ENCODE measurements at regions not wholly inside any gene's neighbourhood (a gene's known extent, or its start where the extent isn't known, plus 50 kb on each side); places are given as distances from the start of the nearest gene placed in this dataset.

- no peaks in the 10 kb centered on the region for H3K36me3 ChIP-seq (ENCODE audit: insufficient read depth, low read length)
- H3K27me3 ChIP-seq (ENCODE audit: control insufficient read depth, insufficient read depth, low read length) = no peaks in the 10 kb centered on the region
- peaks cover 8% of the 10 kb centered on the region for H3K4me1 ChIP-seq (ENCODE audit: control insufficient read depth, insufficient read depth, low read length)
- H3K4me3 ChIP-seq (ENCODE audit: low read length) = no peak overlapping the region
- H3K4me2 ChIP-seq (ENCODE audit: low read length) = no peak overlapping the region
- no peaks in the 10 kb centered on the region for H3K9me3 ChIP-seq (replicated peaks; ENCODE audit: low read length)
- no peak overlapping the region for H3K9ac ChIP-seq (ENCODE audit: low read depth, low read length)
Observed at GRCh38 chr1:56115701-56116100, 463.7 kb downstream of the PLPP3 start.

- H3K4me1 ChIP-seq (ENCODE audit: control insufficient read depth, insufficient read depth, low read length) = no peaks in the 10 kb centered on the region
Observed at GRCh38 chr1:56113679-56114078, 465.7 kb downstream of the PLPP3 start.

GRCh38 chr1:56107275-56107638 is 472.1 kb downstream of the PLPP3 start:
- Histone ChIP-seq H3K9ac (ENCODE audit: low read depth, low read length) (no peak overlapping the region), H3K4me2 (ENCODE audit: low read length) (no peak overlapping the region), H3K36me3 (ENCODE audit: insufficient read depth, low read length) (no peaks in the 10 kb centered on the region), H3K4me3 (ENCODE audit: low read length) (no peak overlapping the region), H3K27me3 (ENCODE audit: control insufficient read depth, insufficient read depth, low read length) (no peaks in the 10 kb centered on the region), H3K4me1 (ENCODE audit: control insufficient read depth, insufficient read depth, low read length) (no peaks in the 10 kb centered on the region), H3K9me3 (replicated peaks; ENCODE audit: low read length) (no peaks in the 10 kb centered on the region)

More at GRCh38 chr1:56113679-56114078, 465.7 kb downstream of the PLPP3 start:
- no peaks in the 10 kb centered on the region for H3K27me3 ChIP-seq (ENCODE audit: control insufficient read depth, insufficient read depth, low read length)
- H3K9me3 ChIP-seq (replicated peaks; ENCODE audit: low read length) = no peaks in the 10 kb centered on the region
- no peaks in the 10 kb centered on the region for H3K36me3 ChIP-seq (ENCODE audit: insufficient read depth, low read length)
- no peak overlapping the region for H3K4me2 ChIP-seq (ENCODE audit: low read length)
- H3K9ac ChIP-seq (ENCODE audit: low read depth, low read length) = no peak overlapping the region
- no peak overlapping the region for H3K4me3 ChIP-seq (ENCODE audit: low read length)

GRCh38 chr1:56106531-56107274 is 472.7 kb downstream of the PLPP3 start:
- Histone ChIP-seq H3K27me3 (ENCODE audit: control insufficient read depth, insufficient read depth, low read length) (no peaks in the 10 kb centered on the region), H3K9ac (ENCODE audit: low read depth, low read length) (no peak overlapping the region), H3K9me3 (replicated peaks; ENCODE audit: low read length) (no peaks in the 10 kb centered on the region), H3K4me1 (ENCODE audit: control insufficient read depth, insufficient read depth, low read length) (no peaks in the 10 kb centered on the region), H3K4me2 (ENCODE audit: low read length) (no peak overlapping the region), H3K36me3 (ENCODE audit: insufficient read depth, low read length) (no peaks in the 10 kb centered on the region), H3K4me3 (ENCODE audit: low read length) (no peak overlapping the region)

- Histone ChIP-seq H3K9me3 (replicated peaks; ENCODE audit: low read length) (no peaks in the 10 kb centered on the region), H3K36me3 (ENCODE audit: insufficient read depth, low read length) (no peaks in the 10 kb centered on the region), H3K4me3 (ENCODE audit: low read length) (no peak overlapping the region), H3K4me2 (ENCODE audit: low read length) (no peak overlapping the region), H3K9ac (ENCODE audit: low read depth, low read length) (no peak overlapping the region), H3K4me1 (ENCODE audit: control insufficient read depth, insufficient read depth, low read length) (no peaks in the 10 kb centered on the region), H3K27me3 (ENCODE audit: control insufficient read depth, insufficient read depth, low read length) (no peaks in the 10 kb centered on the region)
Observed at GRCh38 chr1:56105397-56105796, 474.0 kb downstream of the PLPP3 start.

- H3K36me3 ChIP-seq (ENCODE audit: insufficient read depth, low read length) = no peaks in the 10 kb centered on the region
- no peak overlapping the region for H3K9ac ChIP-seq (ENCODE audit: low read depth, low read length)
- H3K4me2 ChIP-seq (ENCODE audit: low read length) = no peak overlapping the region
- H3K27me3 ChIP-seq (ENCODE audit: control insufficient read depth, insufficient read depth, low read length) = no peaks in the 10 kb centered on the region
- H3K4me1 ChIP-seq (ENCODE audit: control insufficient read depth, insufficient read depth, low read length) = no peaks in the 10 kb centered on the region
- H3K9me3 ChIP-seq (replicated peaks; ENCODE audit: low read length) = no peaks in the 10 kb centered on the region
- H3K4me3 ChIP-seq (ENCODE audit: low read length) = no peak overlapping the region
Observed at GRCh38 chr1:56099766-56100265, 479.5 kb downstream of the PLPP3 start.

GRCh38 chr1:56098946-56099345 is 480.4 kb downstream of the PLPP3 start:
- Histone ChIP-seq H3K4me2 (ENCODE audit: low read length) (no peak overlapping the region), H3K9ac (ENCODE audit: low read depth, low read length) (no peak overlapping the region), H3K9me3 (replicated peaks; ENCODE audit: low read length) (no peaks in the 10 kb centered on the region), H3K36me3 (ENCODE audit: insufficient read depth, low read length) (no peaks in the 10 kb centered on the region), H3K27me3 (ENCODE audit: control insufficient read depth, insufficient read depth, low read length) (no peaks in the 10 kb centered on the region), H3K4me3 (ENCODE audit: low read length) (no peak overlapping the region), H3K4me1 (ENCODE audit: control insufficient read depth, insufficient read depth, low read length) (no peaks in the 10 kb centered on the region)

GRCh38 chr1:56097713-56098112 is 481.6 kb downstream of the PLPP3 start:
- H3K4me3 ChIP-seq (ENCODE audit: low read length) = no peak overlapping the region
- no peak overlapping the region for H3K9ac ChIP-seq (ENCODE audit: low read depth, low read length)
- H3K4me2 ChIP-seq (ENCODE audit: low read length) = no peak overlapping the region
- H3K27me3 ChIP-seq (ENCODE audit: control insufficient read depth, insufficient read depth, low read length) = no peaks in the 10 kb centered on the region
- H3K36me3 ChIP-seq (ENCODE audit: insufficient read depth, low read length) = no peaks in the 10 kb centered on the region
- no peaks in the 10 kb centered on the region for H3K4me1 ChIP-seq (ENCODE audit: control insufficient read depth, insufficient read depth, low read length)
- no peaks in the 10 kb centered on the region for H3K9me3 ChIP-seq (replicated peaks; ENCODE audit: low read length)

- H3K36me3 ChIP-seq (ENCODE audit: insufficient read depth, low read length) = no peaks in the 10 kb centered on the region
- no peaks in the 10 kb centered on the region for H3K4me1 ChIP-seq (ENCODE audit: control insufficient read depth, insufficient read depth, low read length)
- no peak overlapping the region for H3K9ac ChIP-seq (ENCODE audit: low read depth, low read length)
- H3K4me2 ChIP-seq (ENCODE audit: low read length) = no peak overlapping the region
- no peaks in the 10 kb centered on the region for H3K9me3 ChIP-seq (replicated peaks; ENCODE audit: low read length)
- no peak overlapping the region for H3K4me3 ChIP-seq (ENCODE audit: low read length)
- no peaks in the 10 kb centered on the region for H3K27me3 ChIP-seq (ENCODE audit: control insufficient read depth, insufficient read depth, low read length)
Observed at GRCh38 chr1:56095696-56096665, 483.4 kb downstream of the PLPP3 start.

GRCh38 chr1:56094168-56094567 is 485.2 kb downstream of the PLPP3 start:
- H3K9me3 ChIP-seq (replicated peaks; ENCODE audit: low read length) = no peaks in the 10 kb centered on the region
- no peaks in the 10 kb centered on the region for H3K27me3 ChIP-seq (ENCODE audit: control insufficient read depth, insufficient read depth, low read length)
- no peaks in the 10 kb centered on the region for H3K36me3 ChIP-seq (ENCODE audit: insufficient read depth, low read length)

GRCh38 chr1:56092684-56093570 is 486.4 kb downstream of the PLPP3 start:
- Histone ChIP-seq H3K9me3 (replicated peaks; ENCODE audit: low read length) (no peaks in the 10 kb centered on the region), H3K4me3 (ENCODE audit: low read length) (no peak overlapping the region), H3K36me3 (ENCODE audit: insufficient read depth, low read length) (no peaks in the 10 kb centered on the region), H3K9ac (ENCODE audit: low read depth, low read length) (no peak overlapping the region), H3K4me2 (ENCODE audit: low read length) (no peak overlapping the region), H3K27me3 (ENCODE audit: control insufficient read depth, insufficient read depth, low read length) (no peaks in the 10 kb centered on the region), H3K4me1 (ENCODE audit: control insufficient read depth, insufficient read depth, low read length) (no peaks in the 10 kb centered on the region)

More at GRCh38 chr1:56094168-56094567, 485.2 kb downstream of the PLPP3 start:
- Histone ChIP-seq H3K4me1 (ENCODE audit: control insufficient read depth, insufficient read depth, low read length) (no peaks in the 10 kb centered on the region), H3K4me3 (ENCODE audit: low read length) (no peak overlapping the region), H3K4me2 (ENCODE audit: low read length) (no peak overlapping the region), H3K9ac (ENCODE audit: low read depth, low read length) (no peak overlapping the region)
